SK-N-MC (cell line): ENCODE measurements at regions not wholly inside any gene's neighbourhood (a gene's known extent, or its start where the extent isn't known, plus 50 kb on each side); places are given as distances from the start of the nearest gene placed in this dataset.

Source experiments
- EZH2 ChIP-seq: fragments of 200-600 bp; sonication (generic); IDR thresholded peaks from one replicate; pipeline ENCODE4 v1.6.1; 2017; ENCODE audit warnings: antibody characterized with exemption
- POLR2AphosphoS5 ChIP-seq: IDR thresholded peaks from 2 replicates; pipeline ENCODE4 v1.6.1; 2012; ENCODE audit warnings: mild to moderate bottlenecking, low read depth, low read length, borderline replicate concordance

DNA sequence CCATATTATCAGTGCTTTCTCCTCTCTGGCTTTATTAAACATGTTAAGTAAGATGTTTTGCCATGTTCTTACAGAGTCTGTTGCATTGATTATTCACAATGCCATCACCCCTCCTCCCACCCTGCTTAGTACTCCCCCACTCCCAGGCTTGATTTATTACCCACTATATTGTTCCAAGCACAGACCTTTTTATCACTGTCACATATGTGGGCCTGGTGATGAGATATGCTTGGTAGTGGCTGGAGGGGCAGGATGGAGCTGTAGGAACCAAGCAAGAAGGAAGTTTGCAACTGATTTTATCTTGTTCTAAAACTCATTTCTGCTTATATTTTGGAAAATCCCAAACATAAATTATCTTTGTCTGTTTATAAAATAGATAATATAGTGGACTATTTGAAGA lies 748.2 kb upstream of the CELF4 start:
- no peak for TF ChIP-seq EZH2
- no peak for TF ChIP-seq POLR2AphosphoS5
